NAMALWA (cell line): ENCODE measurements at regions not wholly inside any gene's neighbourhood (a gene's known extent, or its start where the extent isn't known, plus 50 kb on each side); places are given as distances from the start of the nearest gene placed in this dataset.
"Not testable (repeated sequence)": the region's sequence is repeated elsewhere in the genome, so short reads cannot be mapped to it uniquely, and the experiment has no call there.

Experiments used
- DNase-seq: peaks from one replicate; pipeline ENCODE4 v3.0.0-alpha.2; 2015; ENCODE audit warnings: low spot score

DNA sequence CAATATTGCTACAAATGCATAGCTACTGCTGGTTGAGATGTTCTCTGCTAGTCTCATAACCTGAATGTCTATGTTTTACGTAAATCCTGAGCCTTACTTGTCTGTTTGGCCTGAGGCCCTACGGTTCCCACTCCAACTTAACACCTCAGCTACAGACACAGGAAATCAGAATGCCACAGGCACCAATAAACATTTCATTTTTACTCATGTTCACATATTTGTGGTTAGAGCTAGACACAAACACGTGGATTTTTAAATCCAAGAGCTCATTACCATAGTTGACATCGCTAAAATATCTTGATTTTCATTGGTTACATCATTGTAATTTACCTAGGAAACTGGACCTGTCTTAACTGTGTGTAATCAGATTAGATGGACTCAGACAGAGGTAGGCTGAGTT lies 263.8 kb upstream of the CDH19 start:
- no peak for DNase-seq

DNA sequence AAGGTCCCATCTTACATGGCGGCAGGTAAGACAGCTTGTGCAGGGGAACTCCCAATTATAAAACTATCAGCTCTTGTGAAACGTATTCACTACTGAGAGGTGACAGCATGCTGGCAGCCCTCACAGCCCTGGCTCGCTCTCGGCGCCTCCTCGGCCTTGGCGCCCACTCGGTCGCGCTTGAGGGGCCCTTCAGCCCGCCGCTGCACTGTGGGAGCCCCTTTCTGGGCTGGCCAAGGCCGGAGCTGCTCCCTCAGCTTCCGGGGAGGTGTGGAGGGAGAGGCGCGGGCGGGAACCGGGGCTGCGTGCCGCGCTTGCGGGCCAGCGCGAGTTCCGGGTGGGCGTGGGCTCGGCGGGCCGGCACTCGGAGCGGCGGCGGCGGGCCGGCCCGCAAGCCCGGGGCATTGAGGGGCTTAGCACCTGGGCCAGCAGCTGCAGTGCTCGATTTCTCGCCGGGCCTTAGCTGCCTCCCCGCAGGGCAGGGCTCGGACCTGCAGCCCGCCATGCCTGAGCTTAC lies 262.6 kb upstream of the CDH19 start:
- DNase-seq = not testable (repeated sequence)

DNA sequence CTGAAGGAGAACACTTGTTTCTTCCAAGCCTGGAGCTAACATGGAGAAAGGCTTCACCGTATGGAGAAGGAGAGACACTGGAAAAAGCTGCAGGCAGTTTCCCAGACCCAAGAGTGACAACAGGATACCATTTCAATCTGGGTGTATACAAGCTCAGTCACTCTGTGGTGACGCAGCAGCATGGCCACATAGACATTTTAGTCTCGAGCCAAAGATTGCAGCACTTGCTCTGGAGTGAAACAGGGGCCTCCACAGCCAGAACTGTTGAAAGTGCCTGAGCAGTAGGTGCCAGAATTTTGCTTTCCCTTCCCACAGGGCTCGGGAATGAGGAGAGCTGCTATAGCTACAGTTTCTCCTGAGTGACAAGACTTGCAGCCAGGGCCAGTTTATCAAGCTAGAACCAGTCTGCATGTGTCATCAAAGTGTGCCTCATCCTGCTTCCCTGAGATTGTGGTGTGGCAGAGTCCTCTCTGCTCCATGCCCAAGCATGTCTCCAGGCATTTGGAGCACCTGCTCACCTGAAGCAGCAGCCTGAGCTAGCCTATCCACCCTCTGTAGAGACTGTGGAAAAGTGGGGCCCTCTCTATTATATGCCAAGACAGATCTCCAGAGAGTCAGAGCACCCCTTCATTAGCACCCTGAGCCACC lies 234.6 kb upstream of the CDH19 start:
- DNase-seq = no peak

DNA sequence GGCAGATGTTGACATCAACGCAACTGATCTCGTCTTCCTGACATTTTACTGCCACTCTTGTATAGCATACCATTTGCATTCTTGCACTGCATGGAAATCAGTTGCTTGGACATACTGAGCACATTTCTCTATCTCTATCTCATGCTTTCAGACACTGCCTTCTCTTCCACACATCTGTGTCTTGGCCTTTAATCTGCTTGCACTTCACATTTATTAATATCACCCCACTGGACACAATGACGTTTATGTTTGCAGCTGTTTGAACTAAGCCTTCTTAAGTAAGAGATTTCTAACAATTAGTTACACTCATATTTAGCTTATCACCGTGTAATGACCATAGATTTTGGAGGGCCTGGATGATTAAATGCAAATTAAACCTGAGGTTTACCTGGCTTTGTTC lies 229.8 kb upstream of the CDH19 start:
- DNase-seq = no peak

GRCh38 chr18:66826211-66826610 lies 222.3 kb upstream of the CDH19 start:
- no peak for DNase-seq

DNA sequence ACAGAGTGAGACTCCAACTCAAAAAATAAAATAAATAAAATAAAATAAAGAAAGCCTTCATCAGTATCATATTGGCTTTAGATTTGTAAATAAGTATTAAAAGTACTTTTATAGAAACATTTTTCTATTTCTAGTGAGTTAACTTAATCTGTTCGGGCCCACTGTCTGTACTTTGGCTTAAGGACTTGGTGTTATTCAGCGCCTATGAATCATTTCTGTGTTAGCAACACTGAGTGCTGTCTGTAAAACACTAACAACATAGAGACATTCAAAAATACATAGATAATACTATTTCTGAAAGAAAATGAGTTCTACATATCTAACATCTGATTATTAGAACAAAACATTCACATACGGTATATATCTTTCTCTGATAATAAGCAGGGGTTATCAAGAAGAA lies 221.5 kb upstream of the CDH19 start:
- DNase-seq = no peak

- DNase-seq = peak; percentile 28
Observed at GRCh38 chr18:66819235-66819634, 215.3 kb upstream of the CDH19 start.

DNA sequence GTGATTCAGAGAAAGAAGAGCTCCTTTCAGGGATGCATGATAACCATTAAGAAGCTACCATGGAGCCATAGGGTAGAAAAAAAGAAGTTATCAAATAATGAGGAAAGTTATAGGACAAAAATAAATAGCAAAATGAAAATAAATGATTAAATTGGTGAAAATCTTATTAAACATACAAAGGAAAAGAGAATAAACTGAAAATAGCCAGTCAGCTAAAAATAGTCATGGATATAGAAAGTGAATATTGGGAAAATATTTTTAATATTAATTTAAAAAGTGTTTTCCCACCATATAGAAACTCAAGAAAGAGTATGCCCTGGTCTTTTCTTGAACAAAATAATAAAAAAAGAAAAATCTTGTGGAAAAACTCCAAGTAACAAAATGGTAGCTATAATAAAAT lies 209.2 kb upstream of the CDH19 start:
- no peak for DNase-seq

- DNase-seq = no peak
Observed at GRCh38 chr18:66795051-66795450, 191.2 kb upstream of the CDH19 start.

DNA sequence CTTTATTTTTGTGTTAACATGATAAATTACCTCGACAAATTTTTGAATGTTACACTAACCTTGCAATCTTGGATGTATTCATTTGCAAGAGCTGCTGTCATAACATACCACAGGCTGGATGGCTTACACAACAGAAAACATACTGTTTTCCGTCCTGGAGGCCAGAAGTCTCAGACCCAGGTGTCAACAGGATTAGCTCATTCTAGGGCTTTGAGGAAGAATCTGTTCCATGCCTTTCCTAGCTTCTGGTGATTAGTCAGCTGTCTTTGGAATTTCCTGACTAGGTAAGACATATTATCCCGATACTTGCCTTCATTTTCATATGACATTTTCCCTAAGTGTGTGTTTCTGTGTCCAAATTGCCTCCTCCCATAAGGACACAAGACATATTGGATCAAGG lies 188.6 kb upstream of the CDH19 start:
- no peak for DNase-seq

GRCh38 chr18:66780609-66781008 lies 176.7 kb upstream of the CDH19 start:
- no peak for DNase-seq

GRCh38 chr18:66778048-66778447 lies 174.2 kb upstream of the CDH19 start:
- DNase-seq = no peak

DNA sequence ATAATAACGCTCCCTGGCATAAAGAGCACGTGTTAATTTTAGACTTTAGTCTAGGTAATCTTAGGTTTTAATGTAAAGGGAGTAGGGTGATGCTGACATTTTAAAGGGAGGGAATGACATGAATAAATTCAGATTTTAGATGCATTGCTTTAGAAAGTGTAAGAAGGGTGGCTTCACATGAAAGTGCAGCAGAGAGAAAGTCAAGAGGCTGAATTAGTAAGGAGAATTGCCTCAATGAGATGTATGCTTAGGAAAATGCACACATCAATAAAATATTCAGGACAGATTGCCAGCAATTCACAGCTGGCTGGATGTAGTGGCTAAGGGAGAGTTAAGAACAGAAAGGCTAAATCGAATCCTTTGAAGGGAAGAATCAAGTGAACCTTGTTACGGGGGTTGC lies 165.5 kb upstream of the CDH19 start:
- DNase-seq = no peak

GRCh38 chr18:66764230-66764629 lies 160.3 kb upstream of the CDH19 start:
- no peak for DNase-seq

DNA sequence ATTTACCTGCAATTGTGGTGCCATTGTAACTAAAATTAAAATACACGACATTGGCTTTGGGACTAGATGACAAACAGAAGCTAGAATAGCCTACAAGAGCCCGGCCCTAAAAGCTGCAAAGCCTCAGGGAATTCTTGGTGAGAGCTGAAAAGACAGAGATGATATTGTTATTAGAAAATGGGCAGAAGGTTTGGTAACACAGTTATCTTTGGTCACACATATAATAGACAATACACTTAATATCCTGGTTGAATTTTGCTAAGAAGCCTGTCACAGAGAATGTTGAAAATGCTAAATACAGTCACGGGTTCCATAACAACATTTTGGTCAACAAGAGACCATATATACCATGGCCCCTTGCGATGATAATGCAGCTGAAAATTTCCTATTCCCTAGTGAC lies 157.3 kb upstream of the CDH19 start:
- DNase-seq = no peak

- DNase-seq = no peak
Observed at GRCh38 chr18:66760559-66760958, 156.7 kb upstream of the CDH19 start.

GRCh38 chr18:66759050-66759828 lies 155.3 kb upstream of the CDH19 start:
- no peak for DNase-seq

DNA sequence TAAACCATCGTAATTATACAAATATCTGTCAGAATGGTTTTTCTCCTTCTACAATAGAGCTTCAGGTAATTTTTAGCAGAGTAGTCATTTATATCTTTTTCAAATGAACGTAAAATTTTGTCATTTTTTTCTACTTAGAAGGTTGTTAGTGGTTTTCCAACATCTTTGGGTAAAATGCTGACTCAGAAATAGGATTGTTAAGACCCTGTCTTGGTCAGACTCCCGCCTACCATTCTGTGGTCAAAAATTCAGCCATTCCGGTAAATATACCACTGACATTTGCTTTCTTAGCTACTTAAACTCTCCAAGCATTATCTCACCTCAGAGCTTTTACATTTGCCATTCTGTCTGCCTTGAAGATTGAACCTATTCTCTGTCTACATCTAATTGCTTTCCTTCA lies 154.1 kb upstream of the CDH19 start:
- DNase-seq = no peak

GRCh38 chr18:66754335-66754734 lies 150.4 kb upstream of the CDH19 start:
- DNase-seq = no peak

- no peak for DNase-seq
Observed at GRCh38 chr18:66752733-66753132, 148.8 kb upstream of the CDH19 start.

GRCh38 chr18:66749481-66750035 lies 145.7 kb upstream of the CDH19 start:
- no peak for DNase-seq

- DNase-seq = no peak
Observed at GRCh38 chr18:66749030-66749429, 145.1 kb upstream of the CDH19 start.

DNA sequence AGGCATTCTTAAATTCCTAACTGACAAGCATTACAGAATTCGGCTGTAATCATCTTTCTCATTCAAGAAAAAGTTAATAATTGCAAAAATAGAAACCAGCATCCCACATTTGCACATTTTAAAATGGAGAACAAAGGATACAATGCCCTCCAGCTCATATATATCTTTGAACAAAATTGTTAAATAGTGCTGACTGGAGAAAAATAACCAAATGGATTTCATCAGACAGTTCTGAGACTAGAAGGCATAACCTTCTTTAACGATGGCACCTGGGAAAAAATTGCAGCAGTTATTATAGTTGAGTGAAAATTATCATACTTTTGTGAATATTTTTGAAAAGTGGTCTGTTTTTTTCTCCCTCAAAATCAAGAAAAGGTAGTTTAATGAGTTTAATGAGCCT lies 138.9 kb upstream of the CDH19 start:
- DNase-seq = no peak
